Panc1 (cell line): ENCODE measurements at regions not wholly inside any gene's neighbourhood (a gene's known extent, or its start where the extent isn't known, plus 50 kb on each side); places are given as distances from the start of the nearest gene placed in this dataset.

Experiments
- POLR2AphosphoS5 ChIP-seq: IDR thresholded peaks from 2 replicates; pipeline ENCODE4 v1.6.1; 2012; ENCODE audit warnings: mild to moderate bottlenecking, low read depth, low read length, moderate library complexity
- REST ChIP-seq, 2 experiments: IDR thresholded peaks; 2 replicates each; pipeline ENCODE4 v1.6.1; 2011 to 2012; ENCODE audit warnings: low read depth in 2 of 2, control low read depth in 1 of 2, low read length in 1 of 2, mild to moderate bottlenecking in 1 of 2, moderate library complexity in 1 of 2; ENCODE audit not compliant: insufficient read depth in 1 of 2
- SIN3A ChIP-seq: IDR thresholded peaks from 2 replicates; pipeline ENCODE4 v1.6.1; 2012; ENCODE audit warnings: low read depth, mild to moderate bottlenecking, low read length, moderate library complexity, borderline replicate concordance; ENCODE audit not compliant: insufficient read depth
- TCF7L2 ChIP-seq: IDR thresholded peaks from 2 replicates; pipeline ENCODE4 v1.6.1; 2011; ENCODE audit warnings: mild to moderate bottlenecking, low read depth, low read length, inconsistent platforms
- TF ChIP-seq, protein P1 (sequence below): fragments of 450-650 bp; IDR thresholded peaks from 2 replicates; pipeline ENCODE4 v1.5.1; 2017; ENCODE audit warnings: mild to moderate bottlenecking

DNA sequence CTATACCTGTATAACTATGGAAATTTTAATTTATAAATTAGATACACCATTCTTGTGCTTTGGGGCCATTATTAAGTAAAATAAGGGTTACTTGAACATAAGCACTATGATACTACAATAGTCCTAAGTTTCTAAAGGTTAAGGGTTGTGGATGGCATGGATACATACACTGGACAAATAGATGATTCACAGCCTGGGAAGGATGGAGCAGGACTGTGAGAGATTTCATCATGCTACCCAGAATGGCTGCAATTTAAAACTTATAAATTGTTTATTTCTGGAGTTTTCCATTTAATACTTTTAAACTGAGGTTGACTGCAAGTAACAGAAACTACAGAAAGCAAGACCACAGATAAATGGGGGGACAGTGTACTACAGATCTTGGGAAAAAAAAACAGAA is 295.8 kb upstream of the ZNF804A start:
- TF ChIP-seq, protein P1, sequence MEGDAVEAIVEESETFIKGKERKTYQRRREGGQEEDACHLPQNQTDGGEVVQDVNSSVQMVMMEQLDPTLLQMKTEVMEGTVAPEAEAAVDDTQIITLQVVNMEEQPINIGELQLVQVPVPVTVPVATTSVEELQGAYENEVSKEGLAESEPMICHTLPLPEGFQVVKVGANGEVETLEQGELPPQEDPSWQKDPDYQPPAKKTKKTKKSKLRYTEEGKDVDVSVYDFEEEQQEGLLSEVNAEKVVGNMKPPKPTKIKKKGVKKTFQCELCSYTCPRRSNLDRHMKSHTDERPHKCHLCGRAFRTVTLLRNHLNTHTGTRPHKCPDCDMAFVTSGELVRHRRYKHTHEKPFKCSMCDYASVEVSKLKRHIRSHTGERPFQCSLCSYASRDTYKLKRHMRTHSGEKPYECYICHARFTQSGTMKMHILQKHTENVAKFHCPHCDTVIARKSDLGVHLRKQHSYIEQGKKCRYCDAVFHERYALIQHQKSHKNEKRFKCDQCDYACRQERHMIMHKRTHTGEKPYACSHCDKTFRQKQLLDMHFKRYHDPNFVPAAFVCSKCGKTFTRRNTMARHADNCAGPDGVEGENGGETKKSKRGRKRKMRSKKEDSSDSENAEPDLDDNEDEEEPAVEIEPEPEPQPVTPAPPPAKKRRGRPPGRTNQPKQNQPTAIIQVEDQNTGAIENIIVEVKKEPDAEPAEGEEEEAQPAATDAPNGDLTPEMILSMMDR = no peak
- TF ChIP-seq POLR2AphosphoS5 (no peak), SIN3A (no peak), REST (IDR thresholded peaks at IDR 0.05; ENCODE audit: insufficient read depth in 1 of 2, low read depth in 2 of 2, low read length in 1 of 2) (no peak), TCF7L2 (no peak)
